Right lobe of liver (tissue), 4 donors: ENCODE measurements at regions not wholly inside any gene's neighbourhood (a gene's known extent, or its start where the extent isn't known, plus 50 kb on each side); places are given as distances from the start of the nearest gene placed in this dataset.

ENCODE experiments used
- CTCF ChIP-seq, 4 donors: fragments of 200-600 bp in 3 of 4; fragments of 450-650 bp in 1 of 4; IDR thresholded peaks; one replicate each; pipeline versions ENCODE4 v1.5.1 to v1.8.0; 2016 to 2022; ENCODE audit warnings: antibody characterized with exemption in 4 of 4, mild to moderate bottlenecking in 2 of 4
- POLR2A ChIP-seq: fragments of 450-650 bp; IDR thresholded peaks from one replicate; pipeline ENCODE4 v1.6.1; 2017; ENCODE audit warnings: antibody characterized with exemption, mild to moderate bottlenecking
- donor health status: DM: no; HTN: no; CAD: no.
- donor health status: DM: no; HTN: no; CAD: no.
- donor health status: DM: no; HTN: yes; CAD: no.

DNA sequence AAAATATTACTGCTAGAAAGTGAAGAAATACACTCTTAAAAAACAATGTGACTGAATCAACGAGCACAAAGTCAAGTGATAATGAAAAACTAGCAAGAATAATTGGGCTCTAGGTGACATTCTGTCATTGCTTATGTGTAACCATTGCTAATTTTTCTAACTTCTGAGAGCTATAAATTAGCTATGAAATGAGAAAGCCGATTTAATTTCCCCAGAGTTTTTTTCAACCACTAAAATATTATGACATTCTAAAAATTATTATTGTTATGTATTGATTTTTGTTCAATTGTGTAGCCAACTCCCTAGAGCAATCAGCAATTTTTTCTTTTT lies 458.6 kb upstream of the ATXN8OS start:
- TF ChIP-seq CTCF (IDR thresholded peaks at IDR 0.05) (no peak), POLR2A (no peak)
